ENCODE measurements at regions not wholly inside any gene's neighbourhood (a gene's known extent, or its start where the extent isn't known, plus 50 kb on each side); places are given as distances from the start of the nearest gene placed in this dataset.

DNA sequence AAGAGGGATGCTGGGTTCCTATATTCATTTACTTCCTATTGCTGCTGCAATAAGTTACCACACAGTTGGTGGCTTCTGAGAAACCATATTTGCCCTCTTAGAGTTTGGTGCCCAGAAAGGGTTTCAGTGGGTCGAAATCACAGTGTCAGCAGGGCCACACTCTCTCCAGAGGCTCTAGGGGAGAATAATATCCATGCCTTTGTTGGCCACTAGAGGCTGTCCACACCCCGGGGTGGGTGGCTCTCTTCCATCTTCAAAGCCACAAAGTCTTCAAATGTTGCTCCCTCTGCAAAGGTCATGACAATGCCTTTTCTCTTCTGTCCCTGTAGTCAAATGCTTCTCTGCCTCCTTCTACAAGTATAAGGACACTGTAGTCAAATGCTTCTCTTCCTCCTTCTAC, 989.4 kb downstream of the CCSER2 start:
- TF ChIP-seq CTCF (IDR thresholded peaks at IDR 0.05; ENCODE audit: low read length, missing control alignments), result no peak
- DNase-seq (ENCODE audit: low read depth), result no peak
- no peak overlapping the region for H3K4me3 ChIP-seq (replicated peaks; ENCODE audit: low read depth, low read length)

- H3K4me3 ChIP-seq (replicated peaks; ENCODE audit: low read depth, low read length), result no peak overlapping the region
- no peak for TF ChIP-seq CTCF (IDR thresholded peaks at IDR 0.05; ENCODE audit: low read length, missing control alignments)
- no peak for DNase-seq (ENCODE audit: low read depth)
Observed at GRCh38 chr10:85318809-85319807, 990.7 kb downstream of the CCSER2 start.

DNA sequence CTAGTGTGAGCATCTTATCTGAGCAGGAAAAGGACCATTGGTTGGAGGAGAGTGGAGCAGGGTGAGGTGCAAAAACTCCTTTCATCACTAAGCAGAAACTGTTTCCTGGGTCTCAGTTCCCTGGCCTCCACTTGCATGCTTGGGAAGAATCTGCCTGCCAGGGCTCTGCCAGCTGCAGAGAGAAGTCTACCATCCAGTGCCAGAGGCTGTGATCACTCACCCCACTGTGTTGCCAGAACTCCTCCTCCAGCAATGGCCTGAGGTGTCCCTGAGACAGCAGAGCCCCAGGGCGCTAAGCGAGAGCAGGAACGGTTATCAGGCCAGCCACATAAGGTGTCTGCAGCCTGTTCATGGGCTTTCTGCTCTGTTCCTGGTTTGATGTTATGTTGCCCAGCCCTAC, 991.4 kb downstream of the CCSER2 start:
- DNase-seq (ENCODE audit: low read depth), result no peak
- TF ChIP-seq CTCF (IDR thresholded peaks at IDR 0.05; ENCODE audit: low read length, missing control alignments), result no peak
- H3K4me3 ChIP-seq (replicated peaks; ENCODE audit: low read depth, low read length), result no peak overlapping the region

- no peak for DNase-seq (ENCODE audit: low read depth)
- TF ChIP-seq CTCF (IDR thresholded peaks at IDR 0.05; ENCODE audit: low read length, missing control alignments), result no peak
Observed at GRCh38 chr10:85333594-85333993, 1005.2 kb downstream of the CCSER2 start.

DNA sequence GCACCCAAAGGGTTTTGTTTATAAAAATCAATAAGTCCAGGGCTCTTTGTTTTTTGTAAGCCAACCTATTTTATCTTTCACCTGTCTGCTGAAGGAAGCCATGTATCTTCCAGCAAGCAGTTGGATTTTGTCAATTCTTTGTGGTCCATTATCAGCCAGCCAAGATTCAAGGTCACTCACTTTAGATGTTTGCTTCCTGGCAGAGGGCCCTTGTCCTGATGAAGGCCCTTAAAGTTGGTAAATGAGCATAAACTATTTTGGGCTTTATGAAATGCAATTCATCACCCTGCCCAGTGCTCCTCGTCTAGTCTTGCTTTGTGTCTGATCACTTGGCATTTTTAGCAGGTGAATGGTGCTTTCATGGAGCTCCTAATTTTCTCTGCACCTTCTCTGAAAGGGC, 1004.2 kb downstream of the GRID1 start:
- TF ChIP-seq CTCF (IDR thresholded peaks at IDR 0.05; ENCODE audit: low read length, missing control alignments), result no peak
- H3K4me3 ChIP-seq (replicated peaks; ENCODE audit: low read depth, low read length), result no peak overlapping the region
- no peak for DNase-seq (ENCODE audit: low read depth)

More at GRCh38 chr10:85333594-85333993, 1005.2 kb downstream of the CCSER2 start:
- no peak overlapping the region for H3K4me3 ChIP-seq (replicated peaks; ENCODE audit: low read depth, low read length)

GRCh38 chr10:85377029-85377806, 989.4 kb downstream of the GRID1 start:
- no peak for TF ChIP-seq CTCF (IDR thresholded peaks at IDR 0.05; ENCODE audit: low read length, missing control alignments)
- H3K4me3 ChIP-seq (replicated peaks; ENCODE audit: low read depth, low read length), result no peak overlapping the region
- no peak for DNase-seq (ENCODE audit: low read depth)

All from fibroblast of pulmonary artery (primary cell).